Activated T-cell treated with anti-CD3 and anti-CD28 coated beads, Interleukin-2, amount 50 U/mL, for 4 hours (primary cell): ENCODE measurements at regions not wholly inside any gene's neighbourhood (a gene's known extent, or its start where the extent isn't known, plus 50 kb on each side); places are given as distances from the start of the nearest gene placed in this dataset.

Source experiments
- ATAC-seq, 2 donors: fragments of 200-7000 bp; cut with Tn5 transposase; one replicate each; pipeline ENCODE4 v1.10.0; 2021
- DNase-seq: peaks from one replicate; pipeline ENCODE4 v3.0.0-alpha.2; 2020
- H3K27me3 Mint-ChIP-seq: one replicate; pipeline ENCODE4 v1.8.0; 2021; ENCODE audit warnings: low read depth, mixed read lengths
- H3K36me3 Mint-ChIP-seq: one replicate; pipeline ENCODE4 v1.8.0; 2022; ENCODE audit warnings: mixed read lengths; ENCODE audit not compliant: insufficient read depth
- H3K4me1 Mint-ChIP-seq: one replicate; pipeline ENCODE4 v1.8.0; 2021; ENCODE audit warnings: low read depth, mixed read lengths
- H3K4me3 Mint-ChIP-seq: one replicate; pipeline ENCODE4 v1.8.0; 2021; ENCODE audit warnings: mild to moderate bottlenecking, moderate library complexity, mixed read lengths
- H3K9me3 Mint-ChIP-seq: one replicate; pipeline ENCODE4 v1.8.0; 2021; ENCODE audit warnings: mixed read lengths

DNA sequence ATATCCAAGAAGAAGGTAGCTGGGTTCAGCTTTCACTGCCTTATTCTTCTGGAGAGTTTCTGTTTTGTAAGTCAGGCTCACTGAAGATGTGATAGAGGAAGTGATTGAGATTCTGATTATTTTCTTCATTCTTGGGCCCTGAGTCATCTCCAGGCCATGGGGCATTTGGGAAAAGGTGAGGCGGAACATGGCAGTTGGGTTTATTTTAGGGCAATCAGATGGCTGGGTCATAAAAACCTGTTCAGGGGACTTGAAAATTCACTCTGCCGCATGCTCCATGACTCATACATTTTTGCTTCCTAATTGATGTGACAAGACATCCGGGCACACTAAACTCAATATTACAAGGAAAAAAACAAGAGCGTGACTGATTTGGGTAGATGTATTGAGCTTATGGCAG is 265.7 kb upstream of the KLF4 start:
- DNase-seq: no peak
- Mint-ChIP-seq H3K4me1 (no peaks in the 10 kb centered on the region), H3K27me3 (no peaks in the 10 kb centered on the region), H3K4me3 (no peak overlapping the region), H3K36me3 (no peaks in the 10 kb centered on the region), H3K9me3 (no peaks in the 10 kb centered on the region)
- ATAC-seq: no peak

DNA sequence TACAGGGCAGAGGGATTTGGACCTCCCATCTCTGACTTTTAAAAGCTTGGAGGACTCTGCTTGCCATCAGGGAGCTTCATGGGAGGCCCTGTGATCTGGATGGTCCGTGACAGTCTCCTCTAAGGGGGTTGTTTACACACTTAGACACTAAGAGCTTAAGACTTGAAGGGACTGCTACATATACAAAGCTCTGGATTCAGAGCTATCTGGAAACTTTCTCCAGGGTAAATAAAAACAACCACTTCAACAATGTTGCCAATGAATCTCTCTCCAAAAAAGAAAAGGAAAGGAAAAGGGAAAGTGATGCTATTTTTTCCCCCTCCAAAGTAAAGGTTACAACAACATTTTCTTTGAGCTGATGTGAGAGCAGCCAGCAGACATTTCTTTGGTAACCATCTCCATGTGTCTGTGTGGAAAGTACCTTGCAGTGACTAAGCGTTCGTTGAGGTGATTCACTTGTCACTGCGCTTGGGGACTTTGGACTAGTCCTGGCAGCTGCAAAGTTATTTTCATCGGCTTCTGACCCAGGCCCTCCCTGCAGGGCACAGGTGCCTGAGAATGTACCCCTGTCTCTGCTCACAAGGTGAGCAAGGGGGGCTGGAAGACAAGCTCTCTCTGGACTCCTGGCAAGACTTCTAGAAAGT is 262.1 kb upstream of the KLF4 start:
- no peaks in the 10 kb centered on the region for H3K9me3 Mint-ChIP-seq
- ATAC-seq: no peak
- H3K4me1 Mint-ChIP-seq: no peaks in the 10 kb centered on the region
- no peaks in the 10 kb centered on the region for H3K36me3 Mint-ChIP-seq
- H3K27me3 Mint-ChIP-seq: no peaks in the 10 kb centered on the region
- H3K4me3 Mint-ChIP-seq: no peak overlapping the region
- DNase-seq: no peak

DNA sequence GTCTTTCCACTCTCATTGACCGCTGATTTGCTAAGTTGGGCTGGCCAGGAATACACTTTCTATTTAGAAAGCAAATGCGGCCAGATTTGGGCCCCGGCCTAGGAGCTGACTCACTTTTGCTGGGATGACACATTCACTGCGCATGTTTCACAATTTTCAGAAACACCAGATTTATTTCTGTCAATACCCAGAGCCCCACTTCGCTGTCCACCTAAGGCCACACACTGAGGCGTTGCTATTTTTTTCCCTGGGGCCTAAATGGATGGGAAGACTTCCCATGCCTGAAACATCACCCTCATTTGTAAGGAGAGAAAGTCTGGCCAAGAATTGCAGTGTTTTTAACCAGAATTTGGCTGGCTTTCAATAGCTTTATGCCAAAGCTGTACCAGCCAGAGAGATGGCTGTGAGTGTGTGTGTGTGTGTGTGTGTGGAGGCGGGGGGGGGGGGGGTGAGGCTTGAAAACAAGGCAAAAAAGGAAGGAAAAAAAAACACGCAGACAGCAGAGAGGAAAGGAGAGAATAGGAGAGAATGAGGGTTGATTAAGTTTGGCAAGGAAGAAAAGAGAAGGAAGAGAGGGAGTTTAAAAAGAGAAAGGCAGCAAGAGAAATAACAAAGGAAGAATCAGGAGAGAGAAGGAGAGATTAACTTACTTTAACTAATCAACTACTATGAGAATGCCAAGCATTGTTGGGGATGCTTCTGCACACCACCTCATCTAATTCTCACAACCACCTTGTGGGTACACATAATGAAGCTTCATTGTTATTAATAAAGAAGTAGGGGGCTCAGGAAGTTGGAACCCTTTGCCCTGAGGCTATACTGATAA is 261.4 kb upstream of the KLF4 start:
- H3K4me3 Mint-ChIP-seq: no peak overlapping the region
- H3K9me3 Mint-ChIP-seq: no peaks in the 10 kb centered on the region
- ATAC-seq (no peak), DNase-seq (no peak)
- H3K36me3 Mint-ChIP-seq: no peaks in the 10 kb centered on the region
- no peaks in the 10 kb centered on the region for H3K4me1 Mint-ChIP-seq
- no peaks in the 10 kb centered on the region for H3K27me3 Mint-ChIP-seq

DNA sequence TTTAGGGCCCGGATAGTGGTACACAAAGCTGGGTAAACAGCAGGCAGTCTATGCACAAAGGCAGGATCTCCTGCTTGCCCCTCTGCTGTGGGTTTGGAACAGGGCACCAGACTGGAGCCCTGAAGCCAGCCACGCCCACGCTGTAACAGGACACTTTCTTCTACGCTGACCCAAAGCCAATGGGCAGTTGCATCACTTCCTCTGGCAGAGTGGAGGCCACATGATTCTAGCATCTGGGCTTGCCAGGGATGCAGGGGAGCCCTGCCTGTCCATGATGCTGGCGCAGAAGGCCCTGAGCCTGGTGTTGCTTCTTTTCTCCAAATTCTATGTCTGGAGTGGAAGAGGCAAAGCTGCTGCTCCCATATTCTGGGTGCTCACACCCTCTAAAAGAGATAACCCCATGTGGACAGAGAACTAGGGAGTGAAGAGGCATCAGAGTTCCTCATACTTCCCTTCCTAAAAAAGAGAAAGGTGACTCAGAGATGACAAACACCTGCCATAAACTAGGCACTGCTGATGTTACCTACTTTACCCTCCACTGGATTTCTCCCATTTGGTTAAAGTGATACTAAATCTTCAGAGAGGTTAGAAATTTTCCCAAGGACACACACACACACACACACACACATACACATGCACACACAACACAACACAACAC is 260.3 kb upstream of the KLF4 start:
- H3K4me1 Mint-ChIP-seq: no peaks in the 10 kb centered on the region
- no peaks in the 10 kb centered on the region for H3K36me3 Mint-ChIP-seq
- H3K27me3 Mint-ChIP-seq: no peaks in the 10 kb centered on the region
- DNase-seq (no peak), ATAC-seq (no peak)
- H3K4me3 Mint-ChIP-seq: no peak overlapping the region
- no peaks in the 10 kb centered on the region for H3K9me3 Mint-ChIP-seq

DNA sequence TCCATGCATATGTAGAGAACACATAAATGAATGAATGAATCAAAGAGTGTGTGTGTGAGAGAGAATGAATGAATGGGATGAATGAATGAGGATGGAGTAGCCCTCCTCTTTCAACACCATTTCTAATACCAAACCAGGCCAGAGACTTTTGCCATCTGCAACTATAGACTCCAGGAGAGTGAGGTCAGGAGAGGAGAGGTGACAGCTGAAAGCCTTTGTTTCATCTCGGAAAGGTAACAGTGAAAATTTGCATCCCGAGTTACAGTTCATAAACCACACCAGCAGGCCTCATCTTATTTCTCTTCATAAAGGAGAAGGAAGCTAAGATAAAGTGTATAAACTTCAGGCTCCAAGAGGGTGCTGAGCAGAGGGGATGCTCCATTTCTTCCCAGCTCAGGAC is 255.3 kb upstream of the KLF4 start:
- no peak for ATAC-seq
- H3K9me3 Mint-ChIP-seq: no peaks in the 10 kb centered on the region
- no peaks in the 10 kb centered on the region for H3K36me3 Mint-ChIP-seq
- H3K4me1 Mint-ChIP-seq: no peaks in the 10 kb centered on the region
- no peak for DNase-seq
- H3K4me3 Mint-ChIP-seq: no peak overlapping the region
- H3K27me3 Mint-ChIP-seq: no peaks in the 10 kb centered on the region

DNA sequence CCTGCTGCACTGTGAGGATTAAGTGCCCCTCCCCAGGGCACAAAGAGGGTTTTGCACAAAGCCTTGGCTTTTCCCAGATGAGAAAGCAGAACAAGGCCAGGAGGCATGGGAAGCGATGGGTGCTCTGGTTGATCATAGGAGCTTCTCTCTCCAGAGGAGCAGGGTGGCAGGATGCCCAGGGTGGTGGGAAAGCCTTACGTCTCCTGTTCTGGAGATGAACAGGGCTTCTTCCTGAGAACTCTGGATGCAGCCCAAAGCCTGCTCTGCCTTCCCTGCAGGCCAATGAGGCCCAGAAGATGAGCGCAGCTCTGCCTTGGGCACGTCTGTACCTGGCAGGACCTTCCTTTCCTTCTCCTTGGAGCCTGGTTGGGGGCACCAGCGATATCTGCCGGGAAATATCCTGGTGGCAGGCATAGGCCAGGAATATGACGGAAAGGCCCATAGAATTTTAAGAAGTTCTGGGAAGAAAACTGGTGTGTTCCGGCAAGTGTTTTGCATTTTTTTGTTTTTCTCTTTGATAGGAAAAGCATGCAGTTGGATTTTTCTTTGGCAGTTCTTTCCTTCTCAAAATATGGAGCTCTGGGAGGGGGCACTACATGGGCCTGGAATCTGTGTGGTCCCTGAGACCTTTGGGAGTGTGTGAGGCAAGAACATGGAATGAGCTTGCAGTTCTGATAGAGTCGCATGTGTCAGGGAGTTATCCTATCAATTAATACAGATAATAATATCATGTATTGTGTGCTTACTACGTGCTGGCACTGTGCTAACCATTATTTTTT is 253.2 kb upstream of the KLF4 start:
- Mint-ChIP-seq H3K4me3 (no peak overlapping the region), H3K27me3 (no peaks in the 10 kb centered on the region), H3K4me1 (no peaks in the 10 kb centered on the region), H3K9me3 (no peaks in the 10 kb centered on the region), H3K36me3 (no peaks in the 10 kb centered on the region)
- DNase-seq: no peak
- ATAC-seq: no peak

DNA sequence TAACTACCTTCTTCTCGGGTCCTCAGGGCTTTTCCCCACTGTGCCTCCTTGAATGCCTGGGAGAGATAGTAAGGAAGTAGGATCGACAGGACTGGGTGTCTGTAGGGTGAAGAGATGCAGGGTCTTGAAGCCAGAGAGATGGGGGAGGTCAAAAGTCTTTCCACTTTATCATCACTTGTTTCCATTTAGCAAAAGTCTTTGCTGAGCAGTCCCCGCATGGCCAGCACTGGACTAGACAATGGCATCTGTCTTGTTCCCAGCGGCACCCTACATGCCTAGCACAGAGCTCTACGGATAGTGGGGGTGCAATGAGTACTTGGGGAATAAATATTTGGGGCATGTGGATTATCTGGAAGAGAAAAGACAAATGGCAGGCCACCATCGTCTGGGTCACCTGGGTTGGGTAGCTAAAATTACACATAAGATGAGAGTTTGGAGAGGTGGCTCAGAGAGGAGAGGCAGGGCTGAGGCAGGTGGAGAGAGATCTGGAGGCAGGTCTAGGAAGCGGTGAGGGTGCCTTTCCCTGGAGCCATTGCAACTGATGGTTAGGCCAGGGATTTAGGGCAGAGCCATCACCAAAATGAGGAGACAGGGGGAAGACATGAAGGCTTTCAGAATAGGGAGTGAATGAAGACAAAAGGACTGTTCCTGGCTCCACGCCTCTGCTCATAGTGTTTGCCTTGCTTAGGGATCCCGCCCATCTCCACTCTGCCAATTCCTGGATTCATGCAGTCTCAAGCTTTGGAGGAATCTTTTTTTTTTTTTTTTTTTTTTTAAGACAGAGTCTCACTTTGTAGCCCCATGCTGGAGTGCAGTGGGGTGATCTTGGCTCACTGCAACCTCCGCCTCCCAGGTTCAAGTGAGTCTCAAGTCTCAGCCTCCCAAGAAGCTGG is 250.8 kb upstream of the KLF4 start:
- DNase-seq (no peak), ATAC-seq (no peak)
- H3K9me3 Mint-ChIP-seq: no peaks in the 10 kb centered on the region
- H3K36me3 Mint-ChIP-seq: no peaks in the 10 kb centered on the region
- H3K4me1 Mint-ChIP-seq: no peaks in the 10 kb centered on the region
- H3K4me3 Mint-ChIP-seq: no peak overlapping the region
- H3K27me3 Mint-ChIP-seq: no peaks in the 10 kb centered on the region

DNA sequence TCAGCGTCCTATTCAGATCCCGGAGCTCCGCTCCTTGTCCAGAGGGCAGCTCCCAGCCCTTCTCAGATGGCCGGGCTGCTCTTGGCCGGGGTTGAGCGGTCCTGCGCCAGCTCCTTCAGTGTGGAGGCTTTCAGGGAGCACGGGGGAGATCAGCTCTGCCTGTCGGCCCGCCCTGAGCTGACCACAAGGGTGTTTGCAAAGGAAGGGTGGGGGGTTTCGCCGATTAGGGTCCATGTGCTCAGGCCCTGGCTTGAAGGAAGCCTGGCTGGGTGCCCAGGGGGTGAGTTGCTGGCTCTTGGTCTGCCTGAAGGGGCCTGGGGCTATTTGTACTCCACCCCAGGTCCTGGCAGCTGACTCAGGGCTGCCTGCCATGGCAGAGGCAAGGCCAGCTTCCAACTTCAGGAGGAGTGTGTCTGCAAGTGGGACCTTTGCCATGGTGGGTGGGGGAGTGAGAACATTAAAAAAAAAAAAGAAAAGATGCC is 250.1 kb upstream of the KLF4 start:
- H3K4me3 Mint-ChIP-seq: no peak overlapping the region
- ATAC-seq (no peak), DNase-seq (no peak)
- H3K9me3 Mint-ChIP-seq: no peaks in the 10 kb centered on the region
- H3K36me3 Mint-ChIP-seq: no peaks in the 10 kb centered on the region
- H3K4me1 Mint-ChIP-seq: no peaks in the 10 kb centered on the region
- H3K27me3 Mint-ChIP-seq: no peaks in the 10 kb centered on the region

DNA sequence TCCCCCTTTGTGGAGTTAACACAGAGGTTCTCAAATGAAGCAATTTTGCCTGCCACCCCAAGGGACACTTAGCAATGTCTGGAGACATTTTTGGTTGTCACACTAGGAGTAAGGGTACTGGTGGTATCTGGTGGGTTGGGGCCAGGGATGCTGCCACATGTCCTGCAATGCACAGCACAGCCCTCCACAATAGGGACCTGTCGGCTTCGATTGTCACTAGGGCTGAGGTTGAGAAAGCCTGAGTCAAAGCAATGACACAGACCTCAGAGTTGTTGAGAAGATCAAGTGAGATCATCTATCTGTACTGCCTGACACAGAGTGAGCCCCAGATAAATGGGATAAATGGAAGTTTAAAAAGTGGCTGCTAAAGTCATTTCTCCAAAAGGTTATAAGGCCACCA is 249.2 kb upstream of the KLF4 start:
- Mint-ChIP-seq H3K4me3 (no peak overlapping the region), H3K9me3 (no peaks in the 10 kb centered on the region), H3K36me3 (no peaks in the 10 kb centered on the region), H3K27me3 (no peaks in the 10 kb centered on the region), H3K4me1 (no peaks in the 10 kb centered on the region)
- no peak for ATAC-seq
- DNase-seq: no peak

DNA sequence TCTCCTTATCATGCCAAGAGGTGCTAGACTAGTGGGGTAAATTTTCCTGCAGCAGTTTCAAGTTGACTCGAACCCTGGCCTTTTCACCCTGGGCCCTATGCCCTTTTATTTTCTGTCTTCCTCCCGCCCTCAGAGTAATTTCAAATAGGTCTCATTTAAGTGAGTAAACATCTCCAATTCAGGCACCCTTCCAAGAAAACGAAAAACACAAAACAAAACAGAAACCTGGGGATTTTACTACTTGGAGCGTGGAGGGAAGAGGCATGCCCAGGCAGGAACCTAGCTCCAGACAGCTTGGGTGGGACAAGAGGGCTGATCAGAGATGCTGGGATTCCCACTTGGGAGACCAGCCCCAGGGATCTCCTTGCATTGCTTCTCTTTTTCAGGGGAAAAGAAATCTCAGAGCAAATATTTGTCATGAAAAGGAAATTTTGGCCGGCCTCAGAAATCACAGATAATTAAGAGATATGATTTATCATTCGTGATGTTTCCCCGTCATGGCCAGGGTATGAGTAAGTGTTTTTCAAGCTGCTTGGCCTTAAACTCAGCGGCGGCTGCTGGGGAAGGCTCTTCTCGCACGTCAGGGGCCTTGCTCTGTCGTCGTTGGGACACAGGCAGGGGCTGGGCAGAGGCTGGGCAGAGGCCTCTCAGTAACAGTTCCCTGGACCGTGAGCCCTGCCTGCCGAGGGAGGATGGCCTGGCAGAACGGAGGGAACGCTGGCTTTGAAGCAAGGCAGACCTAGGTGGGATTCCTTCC is 248.6 kb upstream of the KLF4 start:
- DNase-seq (no peak), ATAC-seq (no peak)
- Mint-ChIP-seq H3K27me3 (no peaks in the 10 kb centered on the region), H3K4me1 (no peaks in the 10 kb centered on the region), H3K9me3 (no peaks in the 10 kb centered on the region), H3K36me3 (no peaks in the 10 kb centered on the region), H3K4me3 (no peak overlapping the region)

DNA sequence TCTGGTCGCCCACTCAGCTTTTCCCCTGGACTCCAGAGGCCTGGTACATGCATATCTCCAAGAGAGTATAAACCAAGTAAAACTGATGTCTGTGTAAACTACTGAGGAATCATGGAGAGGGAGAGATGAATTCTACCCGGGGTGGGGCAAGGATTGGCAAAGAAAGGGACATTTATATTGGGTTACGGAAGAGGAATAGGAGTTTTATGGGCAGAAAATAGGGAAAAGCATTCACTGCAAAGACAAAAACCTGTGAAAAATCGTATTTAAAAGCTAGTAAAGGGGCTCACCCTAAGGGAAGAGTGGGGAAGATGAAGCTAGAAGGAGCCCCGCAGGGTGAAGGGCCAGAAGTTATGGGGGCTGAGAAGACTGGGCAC is 248.0 kb upstream of the KLF4 start:
- H3K36me3 Mint-ChIP-seq: no peaks in the 10 kb centered on the region

DNA sequence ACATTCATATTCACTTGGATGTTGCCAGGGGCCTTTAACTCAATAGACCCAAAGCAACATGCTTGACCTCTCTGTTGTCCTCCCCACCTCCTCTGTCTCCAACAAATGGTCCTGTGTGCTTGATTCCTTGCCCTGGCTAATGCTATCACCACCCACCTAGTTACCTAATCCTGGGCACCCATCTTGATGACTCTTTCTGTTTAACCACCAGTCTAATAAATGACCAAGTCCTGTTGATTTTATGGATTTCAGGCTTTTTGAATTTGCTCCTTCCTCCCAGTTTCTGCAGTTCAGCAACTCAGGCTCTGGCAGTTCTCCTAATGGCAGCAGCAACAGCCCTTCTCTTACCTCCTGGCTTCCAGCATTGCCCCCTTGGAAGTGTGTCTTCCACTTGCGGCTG is 246.3 kb upstream of the KLF4 start:
- ATAC-seq (no peak), DNase-seq (no peak)
- no peaks in the 10 kb centered on the region for H3K36me3 Mint-ChIP-seq
- H3K4me1 Mint-ChIP-seq: no peaks in the 10 kb centered on the region
- H3K9me3 Mint-ChIP-seq: no peaks in the 10 kb centered on the region
- no peaks in the 10 kb centered on the region for H3K27me3 Mint-ChIP-seq
- H3K4me3 Mint-ChIP-seq: no peak overlapping the region

More for the DNA sequence above, 248.0 kb upstream of the KLF4 start:
- Mint-ChIP-seq H3K27me3 (no peaks in the 10 kb centered on the region), H3K4me1 (no peaks in the 10 kb centered on the region), H3K4me3 (no peak overlapping the region), H3K9me3 (no peaks in the 10 kb centered on the region)
- no peak for ATAC-seq
- no peak for DNase-seq
